ENCODE measurements at regions not wholly inside any gene's neighbourhood (a gene's known extent, or its start where the extent isn't known, plus 50 kb on each side); places are given as distances from the start of the nearest gene placed in this dataset.

GRCh38 chr22:25373961-25374360 lies 154.5 kb downstream of the CRYBB2 start:
- FAIRE-seq (no peak), DNase-seq (ENCODE audit: insufficient read length) (no peak)
- TF ChIP-seq POLR2AphosphoS5 (IDR thresholded peaks at IDR 0.05; ENCODE audit: low read depth, low read length) (no peak), POLR2A (IDR thresholded peaks at IDR 0.05; ENCODE audit: low read depth, low read length) (no peak)

GRCh38 chr22:25374869-25375268 lies 155.4 kb downstream of the CRYBB2 start:
- no peak for FAIRE-seq
- TF ChIP-seq POLR2AphosphoS5 (IDR thresholded peaks at IDR 0.05; ENCODE audit: low read depth, low read length): no peak
- TF ChIP-seq TAF1 (IDR thresholded peaks at IDR 0.05; ENCODE audit: borderline replicate concordance, low read depth, low read length): no peak
- TF ChIP-seq POLR2A (IDR thresholded peaks at IDR 0.05; ENCODE audit: low read depth, low read length): no peak
- DNase-seq (ENCODE audit: insufficient read length): no peak

GRCh38 chr22:25375683-25376082 lies 156.2 kb downstream of the CRYBB2 start:
- DNase-seq (ENCODE audit: insufficient read length): no peak
- no peak for FAIRE-seq
- TF ChIP-seq TAF1 (IDR thresholded peaks at IDR 0.05; ENCODE audit: borderline replicate concordance, low read depth, low read length): no peak
- no peak for TF ChIP-seq POLR2AphosphoS5 (IDR thresholded peaks at IDR 0.05; ENCODE audit: low read depth, low read length)
- TF ChIP-seq POLR2A (IDR thresholded peaks at IDR 0.05; ENCODE audit: low read depth, low read length): no peak

- FAIRE-seq (no peak), DNase-seq (ENCODE audit: insufficient read length) (no peak)
- no peak for TF ChIP-seq POLR2A (IDR thresholded peaks at IDR 0.05; ENCODE audit: low read depth, low read length)
- TF ChIP-seq TAF1 (IDR thresholded peaks at IDR 0.05; ENCODE audit: borderline replicate concordance, low read depth, low read length): no peak
- TF ChIP-seq POLR2AphosphoS5 (IDR thresholded peaks at IDR 0.05; ENCODE audit: low read depth, low read length): no peak
These were observed 158.3 kb downstream of the CRYBB2 start for GRCh38 chr22:25377699-25378098.

DNA sequence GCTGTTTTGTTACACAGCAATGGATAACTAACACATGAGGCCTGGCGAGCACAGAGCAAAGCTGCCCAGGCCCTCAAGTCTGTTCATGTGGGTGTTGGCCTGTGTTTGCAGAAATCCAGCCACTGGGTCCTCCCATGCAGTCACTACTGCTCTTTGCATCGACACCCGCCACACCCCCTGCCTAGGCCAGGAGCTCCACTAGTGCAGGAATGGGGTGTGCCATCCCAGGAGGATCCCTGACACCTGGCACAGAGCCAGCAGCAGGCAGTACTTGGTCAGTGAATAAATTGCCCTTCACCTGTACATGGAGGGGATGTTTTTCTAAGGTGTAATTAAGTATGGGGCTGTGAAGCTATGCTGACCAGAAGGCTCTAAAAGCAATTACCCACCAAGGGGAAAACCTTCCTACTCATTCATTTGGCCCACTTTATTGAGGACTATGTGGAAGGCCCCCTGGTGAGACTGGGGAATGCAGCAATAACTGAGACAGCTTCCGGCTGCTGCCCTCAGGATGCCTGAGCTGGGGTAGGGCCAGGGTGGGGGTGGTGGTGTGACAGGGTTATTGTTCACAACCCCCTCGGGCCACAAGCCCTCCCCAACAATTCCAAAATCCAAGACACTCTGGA lies 160.8 kb downstream of the CRYBB2 start:
- no peak for TF ChIP-seq POLR2A (IDR thresholded peaks at IDR 0.05; ENCODE audit: low read depth, low read length)
- no peak for TF ChIP-seq POLR2AphosphoS5 (IDR thresholded peaks at IDR 0.05; ENCODE audit: low read depth, low read length)
- FAIRE-seq (no peak), DNase-seq (ENCODE audit: insufficient read length) (no peak)

DNA sequence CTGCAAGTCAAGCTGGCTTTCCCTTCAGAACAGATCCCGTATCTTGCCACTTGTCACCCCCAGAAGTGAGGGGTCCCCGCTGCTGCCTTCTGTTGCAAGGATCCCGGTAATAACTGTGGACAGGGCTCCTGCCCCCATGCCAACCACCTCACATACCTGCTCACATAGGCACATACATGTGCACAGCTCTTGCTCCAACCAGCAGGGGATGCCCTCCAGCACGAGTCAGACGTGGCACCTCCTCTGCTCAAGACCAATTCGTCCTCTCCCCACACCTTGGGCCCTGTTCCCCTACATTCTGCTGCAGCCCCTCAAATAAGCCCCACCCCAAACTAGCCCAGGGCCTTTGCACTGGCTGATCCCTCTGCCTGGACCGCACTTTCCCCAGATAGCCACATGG lies 163.3 kb downstream of the CRYBB2 start:
- TF ChIP-seq POLR2A (IDR thresholded peaks at IDR 0.05; ENCODE audit: low read depth, low read length): no peak
- no peak for TF ChIP-seq TAF1 (IDR thresholded peaks at IDR 0.05; ENCODE audit: borderline replicate concordance, low read depth, low read length)
- TF ChIP-seq POLR2AphosphoS5 (IDR thresholded peaks at IDR 0.05; ENCODE audit: low read depth, low read length): no peak
- DNase-seq (ENCODE audit: insufficient read length): no peak
- no peak for FAIRE-seq

- no peak for TF ChIP-seq POLR2A (IDR thresholded peaks at IDR 0.05; ENCODE audit: low read depth, low read length)
- no peak for TF ChIP-seq POLR2AphosphoS5 (IDR thresholded peaks at IDR 0.05; ENCODE audit: low read depth, low read length)
- TF ChIP-seq TAF1 (IDR thresholded peaks at IDR 0.05; ENCODE audit: borderline replicate concordance, low read depth, low read length): no peak
- DNase-seq (ENCODE audit: insufficient read length): no peak
- no peak for FAIRE-seq
These were observed 163.9 kb downstream of the CRYBB2 start for GRCh38 chr22:25383278-25383820.

DNA sequence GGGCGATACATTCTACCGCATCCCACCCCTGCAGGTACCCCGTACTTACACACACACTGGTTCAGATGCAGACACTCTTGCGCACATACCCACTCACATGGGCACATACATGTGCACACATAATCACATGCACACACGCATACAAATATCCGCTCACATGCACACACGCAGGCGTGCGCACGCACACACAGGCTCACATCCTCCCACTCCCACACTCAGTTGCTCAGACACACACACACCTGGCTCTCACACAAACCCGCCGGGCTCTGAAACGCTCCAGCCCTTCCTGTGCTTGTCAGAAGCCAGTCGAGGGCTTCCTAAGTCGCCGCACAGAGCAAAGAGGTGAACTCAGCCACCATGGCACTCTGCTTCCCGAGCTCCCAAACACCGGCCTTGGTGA lies 164.5 kb downstream of the CRYBB2 start:
- TF ChIP-seq TAF1 (IDR thresholded peaks at IDR 0.05; ENCODE audit: borderline replicate concordance, low read depth, low read length) (no peak), POLR2AphosphoS5 (IDR thresholded peaks at IDR 0.05; ENCODE audit: low read depth, low read length) (no peak), POLR2A (IDR thresholded peaks at IDR 0.05; ENCODE audit: low read depth, low read length) (no peak)
- no peak for DNase-seq (ENCODE audit: insufficient read length)
- FAIRE-seq: no peak

- TF ChIP-seq POLR2A (IDR thresholded peaks at IDR 0.05; ENCODE audit: low read depth, low read length) (no peak), TAF1 (IDR thresholded peaks at IDR 0.05; ENCODE audit: borderline replicate concordance, low read depth, low read length) (no peak), POLR2AphosphoS5 (IDR thresholded peaks at IDR 0.05; ENCODE audit: low read depth, low read length) (no peak)
- DNase-seq (ENCODE audit: insufficient read length) (no peak), FAIRE-seq (no peak)
These were observed 167.1 kb downstream of the CRYBB2 start for GRCh38 chr22:25386538-25386884.

DNA sequence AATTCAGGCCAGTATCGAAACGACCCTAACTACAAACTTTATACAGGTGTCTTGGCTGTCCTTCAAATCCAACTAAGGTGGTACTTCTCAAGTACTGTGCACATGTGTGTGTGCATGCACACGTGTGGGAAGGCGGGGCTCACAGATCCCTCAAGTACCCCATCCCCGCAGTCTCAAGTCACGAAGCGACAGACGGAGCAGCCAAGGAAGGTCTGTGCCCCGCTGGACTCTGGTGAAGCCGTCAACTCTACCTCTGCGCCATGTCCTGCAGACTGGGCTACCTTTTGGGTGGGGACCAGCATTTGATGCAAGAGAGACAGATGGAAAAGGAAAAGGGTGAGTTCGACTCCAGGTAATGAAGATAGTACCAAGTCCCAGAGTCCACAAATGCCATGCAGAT lies 169.0 kb downstream of the CRYBB2 start:
- DNase-seq (ENCODE audit: insufficient read length) (no peak), FAIRE-seq (no peak)
- TF ChIP-seq POLR2AphosphoS5 (IDR thresholded peaks at IDR 0.05; ENCODE audit: low read depth, low read length) (no peak), POLR2A (IDR thresholded peaks at IDR 0.05; ENCODE audit: low read depth, low read length) (no peak), TAF1 (IDR thresholded peaks at IDR 0.05; ENCODE audit: borderline replicate concordance, low read depth, low read length) (no peak)

DNA sequence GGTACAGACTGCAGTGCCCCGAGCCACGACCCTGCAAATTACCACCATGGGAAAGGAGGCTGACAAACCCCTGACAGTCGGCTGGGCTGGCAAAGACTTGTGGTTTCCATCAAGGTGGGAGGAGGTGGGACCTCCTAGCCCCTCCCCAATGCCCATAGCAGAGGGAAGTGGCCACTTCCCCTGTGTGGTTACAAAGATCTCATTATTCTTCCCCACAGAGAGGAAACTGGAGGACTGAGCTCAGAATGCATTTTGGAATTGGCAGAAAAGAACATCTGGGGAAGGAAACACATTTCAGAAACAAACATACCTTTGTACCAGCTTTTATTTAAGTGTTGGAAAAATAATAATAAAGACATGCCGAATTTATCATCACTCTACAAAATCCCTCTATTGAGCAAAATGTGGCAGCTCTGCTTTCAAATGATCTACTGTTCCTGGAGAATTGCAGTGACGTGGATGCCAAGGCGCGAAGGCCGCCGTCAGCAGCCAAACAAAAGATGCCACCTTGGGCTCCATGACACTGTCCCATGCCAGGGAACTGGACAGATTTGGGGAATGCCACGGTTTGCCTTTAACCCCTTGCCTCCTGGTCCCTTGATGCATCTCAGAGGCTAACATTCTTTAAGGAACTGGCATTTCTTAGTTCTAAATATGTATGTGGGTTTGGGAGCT lies 169.6 kb downstream of the CRYBB2 start:
- TF ChIP-seq POLR2A (IDR thresholded peaks at IDR 0.05; ENCODE audit: low read depth, low read length) (no peak), TAF1 (IDR thresholded peaks at IDR 0.05; ENCODE audit: borderline replicate concordance, low read depth, low read length) (no peak), POLR2AphosphoS5 (IDR thresholded peaks at IDR 0.05; ENCODE audit: low read depth, low read length) (no peak)
- no peak for DNase-seq (ENCODE audit: insufficient read length)
- peak; percentile 38 for FAIRE-seq

DNA sequence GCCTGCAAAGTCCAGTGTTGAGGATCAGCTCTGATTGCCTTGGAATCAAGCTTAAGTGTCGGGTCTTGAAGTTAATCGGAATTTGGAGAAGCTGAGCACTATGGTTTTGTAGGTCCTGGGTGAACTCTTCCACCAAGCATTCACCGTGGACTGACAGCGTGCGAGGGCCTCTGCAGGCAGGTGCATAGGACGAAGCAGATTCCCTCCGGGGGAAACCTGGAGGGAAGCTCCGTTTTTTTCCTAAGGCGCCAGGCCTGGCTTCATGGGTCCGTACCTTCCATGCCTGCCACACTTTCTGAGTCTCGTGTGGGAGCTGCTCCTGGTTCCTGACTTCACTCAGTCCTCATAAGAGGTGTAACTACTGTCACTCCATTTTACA lies 170.1 kb downstream of the CRYBB2 start:
- FAIRE-seq: no peak
- TF ChIP-seq POLR2A (IDR thresholded peaks at IDR 0.05; ENCODE audit: low read depth, low read length) (no peak), TAF1 (IDR thresholded peaks at IDR 0.05; ENCODE audit: borderline replicate concordance, low read depth, low read length) (no peak), POLR2AphosphoS5 (IDR thresholded peaks at IDR 0.05; ENCODE audit: low read depth, low read length) (no peak)
- no peak for DNase-seq (ENCODE audit: insufficient read length)
